Mucosa of descending colon (tissue), 3 donors: ENCODE measurements at regions not wholly inside any gene's neighbourhood (a gene's known extent, or its start where the extent isn't known, plus 50 kb on each side); places are given as distances from the start of the nearest gene placed in this dataset.
"Not testable (repeated sequence)": the region's sequence is repeated elsewhere in the genome, so short reads cannot be mapped to it uniquely, and the experiment has no call there.

Experiments used
- ATAC-seq: fragments of 200-7000 bp; cut with Tn5 transposase; one replicate; pipeline ENCODE4 v1.9.1; 2020; ENCODE audit warnings: mild to moderate bottlenecking, moderate library complexity
- DNase-seq, 3 donors: peaks; one replicate each; pipeline ENCODE4 v3.0.0-alpha.2; 2020
- H3K36me3 ChIP-seq: fragments of 200-600 bp; one replicate; pipeline ENCODE4 v1.8.0; 2021; ENCODE audit warnings: low read depth, mild to moderate bottlenecking
- H3K4me1 ChIP-seq: fragments of 200-600 bp; one replicate; pipeline ENCODE4 v1.8.0; 2021; ENCODE audit warnings: low read depth, mild to moderate bottlenecking
- H3K4me3 ChIP-seq: fragments of 200-600 bp; one replicate; pipeline ENCODE4 v1.8.0; 2021; ENCODE audit warnings: mild to moderate bottlenecking
- H3K9me3 ChIP-seq: fragments of 200-600 bp; one replicate; pipeline ENCODE4 v1.8.0; 2021; ENCODE audit warnings: mild to moderate bottlenecking
- CTCF ChIP-seq: fragments of 200-600 bp; IDR thresholded peaks from one replicate; pipeline ENCODE4 v1.8.0; 2022; ENCODE audit warnings: antibody characterized with exemption, mild to moderate bottlenecking
- intact Hi-C, 2 donors: fragments of 100-400 bp; cut with DNase I in 1 of 2; cut with micrococcal nuclease in 1 of 2; formaldehyde crosslinking; loops; one replicate each; pipeline versions ENCODE4 v1.11.0 to v1.11.1; 2022; cut with DNase I, micrococcal nuclease
- donor health status: DM: no; HTN: no; CAD: no; lungs with moderate emphysema.
- donor health status: DM: no; HTN: no; CAD: no.
- donor health status: DM: no; HTN: yes; CAD: no.

- DNase-seq, ATAC-seq: not testable (repeated sequence)
These were observed 186.2 kb upstream of the CHL1 start for GRCh38 chr3:10109-10996.

GRCh38 chr3:11734-12133, 184.8 kb upstream of the CHL1 start:
- peak; percentile 54 for ATAC-seq
- intact Hi-C loops, result no loop called here
- no peaks in the 10 kb centered on the region for H3K9me3 ChIP-seq
- DNase-seq, result peak in 1 of 3 donors; percentile 47
- no peaks in the 10 kb centered on the region for H3K4me1 ChIP-seq
- no peak for TF ChIP-seq CTCF
- no peak overlapping the region for H3K4me3 ChIP-seq
- no peaks in the 10 kb centered on the region for H3K36me3 ChIP-seq

More at GRCh38 chr3:10109-10996, 186.2 kb upstream of the CHL1 start:
- intact Hi-C loops, H3K4me1 ChIP-seq, H3K4me3 ChIP-seq, H3K36me3 ChIP-seq, H3K9me3 ChIP-seq: not testable (repeated sequence)

GRCh38 chr3:14652-15051, 181.9 kb upstream of the CHL1 start:
- H3K4me3 ChIP-seq, result no peak overlapping the region
- H3K4me1 ChIP-seq, result no peaks in the 10 kb centered on the region
- no peak for ATAC-seq
- H3K36me3 ChIP-seq, result no peaks in the 10 kb centered on the region
- DNase-seq, result no peak
- intact Hi-C loops, result no loop called here
- H3K9me3 ChIP-seq, result no peaks in the 10 kb centered on the region
- TF ChIP-seq CTCF, result no peak

GRCh38 chr3:16366-16765, 180.2 kb upstream of the CHL1 start:
- no peak for DNase-seq
- intact Hi-C loops, result no loop called here
- ATAC-seq, result no peak
- Histone ChIP-seq H3K4me3 (no peak overlapping the region), H3K9me3 (no peaks in the 10 kb centered on the region), H3K4me1 (no peaks in the 10 kb centered on the region), H3K36me3 (no peaks in the 10 kb centered on the region)
- no peak for TF ChIP-seq CTCF

GRCh38 chr3:20421-20820, 176.1 kb upstream of the CHL1 start:
- DNase-seq (no peak), ATAC-seq (no peak)
- Histone ChIP-seq H3K4me3 (no peak overlapping the region), H3K36me3 (no peaks in the 10 kb centered on the region), H3K9me3 (no peaks in the 10 kb centered on the region), H3K4me1 (no peaks in the 10 kb centered on the region)
- intact Hi-C loops, result no loop called here
- TF ChIP-seq CTCF, result no peak

- Histone ChIP-seq H3K36me3 (no peaks in the 10 kb centered on the region), H3K4me1 (no peaks in the 10 kb centered on the region), H3K4me3 (no peak overlapping the region), H3K9me3 (no peaks in the 10 kb centered on the region)
- intact Hi-C loops, result no loop called here
- no peak for ATAC-seq
- no peak for TF ChIP-seq CTCF
- DNase-seq, result no peak
These were observed 172.6 kb upstream of the CHL1 start for GRCh38 chr3:24006-24405.
